ENCODE measurements at regions not wholly inside any gene's neighbourhood (a gene's known extent, or its start where the extent isn't known, plus 50 kb on each side); places are given as distances from the start of the nearest gene placed in this dataset.
A peak's percentile ranks its signal among the peaks of the same experiment; 100 is the strongest.

DNA sequence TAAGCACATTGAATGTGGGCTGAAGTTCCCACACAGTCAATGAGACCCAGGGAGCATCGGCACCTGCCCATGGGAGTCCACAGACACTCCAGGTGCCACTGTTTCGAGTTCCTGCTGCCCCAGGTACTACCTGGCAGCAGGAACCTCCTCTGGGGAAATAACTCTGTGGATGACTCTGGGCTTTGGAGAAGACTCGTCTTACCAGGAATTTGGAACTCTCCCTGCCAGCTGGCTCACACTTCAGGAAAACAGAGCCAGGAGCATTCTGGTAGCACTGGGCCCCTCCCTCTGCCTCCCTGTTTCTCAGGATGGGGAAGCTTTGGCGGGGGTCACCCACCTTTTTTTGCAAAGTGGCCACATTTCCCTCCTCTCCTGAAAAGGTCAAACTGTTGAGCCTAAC lies 69.5 kb upstream of the MC3R start:
- Histone ChIP-seq H3K27me3 (no peaks in the 10 kb centered on the region), H3K4me3 (no peak overlapping the region), H3K27ac (no peak overlapping the region), H3K36me3 (no peaks in the 10 kb centered on the region), H3K9me3 (no peaks in the 10 kb centered on the region), H3K4me1 (no peaks in the 10 kb centered on the region)
- TF ChIP-seq POLR2AphosphoS5 (IDR thresholded peaks at IDR 0.05): no peak
- TF ChIP-seq CTCF (IDR thresholded peaks at IDR 0.05): no peak
- TF ChIP-seq EP300 (IDR thresholded peaks at IDR 0.05): no peak
- no peak for TF ChIP-seq POLR2A (IDR thresholded peaks at IDR 0.05)
- ATAC-seq (ENCODE audit: low FRiP score in 2 of 2) (no peak), DNase-seq (no peak)
- 62 to 79% methylated on average over 1 to 4 of the region's 4 CpGs for WGBS, 2 donors

DNA sequence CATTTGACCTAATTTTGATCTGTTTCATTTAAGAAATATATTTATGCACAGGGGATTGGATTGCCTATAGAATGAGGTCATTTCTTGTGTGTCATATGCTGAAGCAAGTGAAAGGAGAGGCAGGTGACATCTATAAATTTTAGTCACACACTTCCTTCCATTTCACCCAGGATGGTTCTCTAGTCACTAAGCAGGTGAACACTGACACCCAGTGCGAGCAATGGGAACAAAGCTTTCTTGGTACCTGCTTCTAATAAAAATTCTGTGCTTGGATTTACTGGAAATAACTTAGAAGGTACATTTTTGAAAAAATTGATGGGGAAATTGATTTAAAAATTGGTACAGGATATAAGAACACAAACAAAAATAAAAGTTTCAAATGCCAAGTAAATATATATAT lies 66.9 kb upstream of the MC3R start:
- Histone ChIP-seq H3K27ac (no peak overlapping the region), H3K36me3 (no peaks in the 10 kb centered on the region), H3K4me1 (no peaks in the 10 kb centered on the region), H3K27me3 (no peaks in the 10 kb centered on the region), H3K4me3 (no peak overlapping the region), H3K9me3 (no peaks in the 10 kb centered on the region)
- no peak for ATAC-seq (ENCODE audit: low FRiP score in 2 of 2)
- DNase-seq: no peak
- WGBS, 2 donors: 74 to 96% methylated on average over 1 of the region's 1 CpG
- TF ChIP-seq CTCF (IDR thresholded peaks at IDR 0.05) (peak in 1 of 6 experiments; percentile 12), POLR2AphosphoS5 (IDR thresholded peaks at IDR 0.05) (no peak)

DNA sequence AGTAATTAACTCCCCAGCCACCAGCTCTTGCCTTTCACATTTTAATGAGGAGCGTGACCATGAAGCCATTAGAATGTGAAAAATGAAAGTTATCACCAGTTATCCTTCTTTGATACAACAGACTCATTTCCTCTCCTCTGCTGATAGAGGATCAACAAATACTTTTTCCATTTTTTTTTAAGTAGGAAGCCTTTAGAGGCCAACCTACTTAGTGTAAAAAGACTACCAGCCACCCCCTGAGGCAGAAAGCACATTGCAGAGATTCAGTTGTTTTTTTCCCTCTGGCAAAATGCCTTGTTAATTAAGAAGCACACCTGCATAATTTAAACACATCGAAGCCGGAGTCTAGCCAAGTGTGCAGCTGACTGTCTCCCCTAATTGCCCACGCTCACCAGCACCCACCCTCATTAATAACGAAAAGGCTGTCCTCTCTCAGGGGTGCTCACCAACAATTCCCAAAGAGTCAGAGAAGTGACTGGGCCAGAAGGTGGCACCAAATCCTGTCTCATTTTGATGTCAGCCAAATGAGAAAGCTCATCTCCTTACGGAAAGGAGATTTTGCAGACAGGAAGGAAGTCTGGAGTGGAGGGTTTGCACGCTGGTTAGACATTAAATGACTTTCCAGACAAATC lies 60.9 kb upstream of the MC3R start:
- Histone ChIP-seq H3K27ac (no peak overlapping the region), H3K36me3 (no peaks in the 10 kb centered on the region), H3K27me3 (no peaks in the 10 kb centered on the region), H3K4me1 (no peaks in the 10 kb centered on the region), H3K4me3 (no peak overlapping the region), H3K9me3 (no peaks in the 10 kb centered on the region)
- TF ChIP-seq CTCF (IDR thresholded peaks at IDR 0.05) (no peak), EP300 (IDR thresholded peaks at IDR 0.05) (no peak), POLR2A (IDR thresholded peaks at IDR 0.05) (no peak), POLR2AphosphoS5 (IDR thresholded peaks at IDR 0.05) (no peak)
- no peak for ATAC-seq (ENCODE audit: low FRiP score in 2 of 2)
- WGBS, 2 donors: 18 to 25% methylated on average over 7 of the region's 7 CpGs
- DNase-seq: no peak

DNA sequence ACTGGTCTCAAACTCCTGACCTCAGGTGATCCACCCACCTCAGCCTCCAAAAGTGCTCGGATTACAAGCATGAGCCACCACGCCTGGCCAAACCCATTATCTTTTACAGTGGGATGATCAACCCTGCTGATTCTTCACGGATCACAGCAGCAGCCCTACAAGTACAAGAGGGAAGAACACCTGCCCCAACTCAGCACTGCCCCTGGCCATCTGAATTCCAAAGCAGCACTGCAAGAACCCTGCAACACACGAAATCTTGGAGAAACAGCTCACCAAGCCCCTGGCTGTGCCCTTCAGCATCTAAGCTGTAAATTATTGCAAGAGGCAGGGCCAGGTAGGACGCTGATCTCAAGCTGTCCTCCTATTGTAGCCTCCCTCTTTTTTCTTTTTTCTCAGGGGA lies 54.5 kb upstream of the MC3R start:
- DNase-seq: no peak
- Histone ChIP-seq H3K4me3 (no peak overlapping the region), H3K9me3 (peaks cover 0 to under 1% (median 0%) of the 10 kb centered on the region in 4 donors), H3K36me3 (no peaks in the 10 kb centered on the region), H3K4me1 (no peaks in the 10 kb centered on the region), H3K27ac (no peak overlapping the region), H3K27me3 (no peaks in the 10 kb centered on the region)
- ATAC-seq (ENCODE audit: low FRiP score in 2 of 2): no peak
- no peak for TF ChIP-seq CTCF (IDR thresholded peaks at IDR 0.05)
- TF ChIP-seq POLR2AphosphoS5 (IDR thresholded peaks at IDR 0.05): no peak
- TF ChIP-seq POLR2A (IDR thresholded peaks at IDR 0.05): no peak
- no peak for TF ChIP-seq EP300 (IDR thresholded peaks at IDR 0.05)
- WGBS, 2 donors: 50 to 66% methylated on average over 5 of the region's 5 CpGs

- Histone ChIP-seq H3K4me3 (no peak overlapping the region), H3K27ac (no peak overlapping the region), H3K9me3 (peaks cover 9 to 18% (median 12%) of the 10 kb centered on the region in 4 donors), H3K36me3 (no peaks in the 10 kb centered on the region), H3K27me3 (no peaks in the 10 kb centered on the region), H3K4me1 (no peaks in the 10 kb centered on the region)
- WGBS, 2 donors: 58 to 61% methylated on average over 2 of the region's 2 CpGs
- ATAC-seq (ENCODE audit: low FRiP score in 2 of 2) (no peak), DNase-seq (no peak)
- TF ChIP-seq POLR2AphosphoS5 (IDR thresholded peaks at IDR 0.05) (no peak), POLR2A (IDR thresholded peaks at IDR 0.05) (no peak), EP300 (IDR thresholded peaks at IDR 0.05) (no peak), CTCF (IDR thresholded peaks at IDR 0.05) (no peak)
Observed at GRCh38 chr20:56195946-56196345, 52.6 kb upstream of the MC3R start.
